RWPE2 (cell line): ENCODE measurements at regions not wholly inside any gene's neighbourhood (a gene's known extent, or its start where the extent isn't known, plus 50 kb on each side); places are given as distances from the start of the nearest gene placed in this dataset.
A peak's percentile ranks its signal among the peaks of the same experiment; 100 is the strongest.

ENCODE experiments used
- ATAC-seq: fragments of 200-7000 bp; cut with Tn5 transposase; 3 replicates; pipeline ENCODE4 v1.9.1; 2021; ENCODE audit warnings: low read depth
- DNase-seq: peaks from one replicate; pipeline ENCODE4 v3.0.0-alpha.2; 2020; ENCODE audit warnings: low spot score
- H3K27ac ChIP-seq: fragments of 450-650 bp; 2 replicates; pipeline ENCODE4 v1.5.1; 2017; ENCODE audit warnings: mild to moderate bottlenecking; ENCODE audit not compliant: poor library complexity, severe bottlenecking
- H3K27me3 ChIP-seq: fragments of 250-450 bp; sonication (Bioruptor Pico); 2 replicates; pipeline ENCODE4 v1.5.1; 2021; ENCODE audit warnings: mild to moderate bottlenecking, moderate library complexity; ENCODE audit not compliant: insufficient read depth, poor library complexity, severe bottlenecking
- H3K36me3 ChIP-seq: fragments of 250-450 bp; sonication (Bioruptor Pico); 2 replicates; pipeline ENCODE4 v1.5.1; 2020; ENCODE audit warnings: low read depth, mild to moderate bottlenecking, moderate library complexity
- H3K4me1 ChIP-seq: fragments of 250-450 bp; sonication (Bioruptor Pico); 2 replicates; pipeline ENCODE4 v1.5.1; 2021; ENCODE audit warnings: mild to moderate bottlenecking, moderate library complexity; ENCODE audit not compliant: insufficient read depth, poor library complexity, severe bottlenecking
- H3K4me3 ChIP-seq: fragments of 250-450 bp; sonication (Bioruptor Pico); 2 replicates; pipeline ENCODE4 v1.5.1; 2021; ENCODE audit warnings: mild to moderate bottlenecking, moderate library complexity; ENCODE audit not compliant: severe bottlenecking
- H3K9me3 ChIP-seq: fragments of 250-450 bp; sonication (Bioruptor Pico); 2 replicates; pipeline ENCODE4 v1.5.1; 2021; ENCODE audit warnings: mild to moderate bottlenecking, moderate library complexity; ENCODE audit not compliant: severe bottlenecking
- TF ChIP-seq, protein P1 (sequence below): fragments of 450-650 bp; IDR thresholded peaks from one replicate; pipeline ENCODE4 v1.5.1; 2017; ENCODE audit warnings: mild to moderate bottlenecking, moderate library complexity; ENCODE audit not compliant: poor library complexity, severe bottlenecking

DNA sequence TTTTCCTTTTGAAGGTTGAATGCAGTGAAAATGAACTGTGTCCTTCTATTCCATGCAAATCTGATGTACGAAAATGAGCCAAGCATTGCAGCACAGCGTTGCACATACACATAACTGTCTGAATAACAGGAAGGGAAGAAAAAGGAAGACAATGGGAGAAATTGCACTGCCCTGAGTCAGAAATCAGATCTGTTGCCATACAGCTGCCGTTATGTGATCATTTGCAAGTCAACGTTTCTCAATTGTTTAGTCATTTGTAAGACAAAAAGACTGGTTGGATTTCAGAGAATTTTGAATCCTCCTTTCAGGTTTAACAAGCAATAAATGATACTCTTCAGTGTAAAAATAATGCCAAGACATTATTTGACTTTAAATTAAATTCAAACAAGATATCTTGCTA, 284.1 kb downstream of the DSEL start:
- DNase-seq (no peak), ATAC-seq (peak; percentile 87)
- TF ChIP-seq, protein P1, sequence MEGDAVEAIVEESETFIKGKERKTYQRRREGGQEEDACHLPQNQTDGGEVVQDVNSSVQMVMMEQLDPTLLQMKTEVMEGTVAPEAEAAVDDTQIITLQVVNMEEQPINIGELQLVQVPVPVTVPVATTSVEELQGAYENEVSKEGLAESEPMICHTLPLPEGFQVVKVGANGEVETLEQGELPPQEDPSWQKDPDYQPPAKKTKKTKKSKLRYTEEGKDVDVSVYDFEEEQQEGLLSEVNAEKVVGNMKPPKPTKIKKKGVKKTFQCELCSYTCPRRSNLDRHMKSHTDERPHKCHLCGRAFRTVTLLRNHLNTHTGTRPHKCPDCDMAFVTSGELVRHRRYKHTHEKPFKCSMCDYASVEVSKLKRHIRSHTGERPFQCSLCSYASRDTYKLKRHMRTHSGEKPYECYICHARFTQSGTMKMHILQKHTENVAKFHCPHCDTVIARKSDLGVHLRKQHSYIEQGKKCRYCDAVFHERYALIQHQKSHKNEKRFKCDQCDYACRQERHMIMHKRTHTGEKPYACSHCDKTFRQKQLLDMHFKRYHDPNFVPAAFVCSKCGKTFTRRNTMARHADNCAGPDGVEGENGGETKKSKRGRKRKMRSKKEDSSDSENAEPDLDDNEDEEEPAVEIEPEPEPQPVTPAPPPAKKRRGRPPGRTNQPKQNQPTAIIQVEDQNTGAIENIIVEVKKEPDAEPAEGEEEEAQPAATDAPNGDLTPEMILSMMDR, result no peak
- H3K36me3 ChIP-seq, result no peaks in the 10 kb centered on the region
- no peak overlapping the region for H3K4me3 ChIP-seq
- peak overlapping the region; percentile 57 for H3K27ac ChIP-seq
- H3K4me1 ChIP-seq, result peaks cover 13% of the 10 kb centered on the region
- H3K27me3 ChIP-seq, result no peaks in the 10 kb centered on the region
- no peaks in the 10 kb centered on the region for H3K9me3 ChIP-seq

DNA sequence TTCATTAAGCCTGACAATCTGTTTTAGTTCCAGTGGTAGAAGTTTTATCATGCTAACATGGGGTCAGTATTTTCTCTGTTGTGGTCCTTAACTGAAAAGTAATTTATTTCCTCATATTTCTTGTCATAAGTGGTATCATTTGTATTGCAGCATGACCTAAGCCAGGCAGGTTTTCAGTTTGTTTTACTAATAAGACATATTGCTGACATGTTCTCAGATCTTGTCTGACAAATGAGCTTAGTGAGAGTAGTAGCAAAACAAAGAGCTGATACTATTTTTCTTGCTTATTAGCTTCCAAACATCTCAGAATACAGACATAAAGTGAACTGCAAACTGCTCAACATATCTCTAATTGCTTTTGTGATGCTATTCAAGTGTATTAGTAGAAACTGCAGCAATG, 293.6 kb downstream of the DSEL start:
- no peak for DNase-seq
- Histone ChIP-seq H3K27ac (no peak overlapping the region), H3K9me3 (no peaks in the 10 kb centered on the region), H3K4me3 (no peak overlapping the region), H3K36me3 (no peaks in the 10 kb centered on the region), H3K27me3 (no peaks in the 10 kb centered on the region), H3K4me1 (no peaks in the 10 kb centered on the region)
- TF ChIP-seq, protein P1, result no peak
- ATAC-seq, result no peak

DNA sequence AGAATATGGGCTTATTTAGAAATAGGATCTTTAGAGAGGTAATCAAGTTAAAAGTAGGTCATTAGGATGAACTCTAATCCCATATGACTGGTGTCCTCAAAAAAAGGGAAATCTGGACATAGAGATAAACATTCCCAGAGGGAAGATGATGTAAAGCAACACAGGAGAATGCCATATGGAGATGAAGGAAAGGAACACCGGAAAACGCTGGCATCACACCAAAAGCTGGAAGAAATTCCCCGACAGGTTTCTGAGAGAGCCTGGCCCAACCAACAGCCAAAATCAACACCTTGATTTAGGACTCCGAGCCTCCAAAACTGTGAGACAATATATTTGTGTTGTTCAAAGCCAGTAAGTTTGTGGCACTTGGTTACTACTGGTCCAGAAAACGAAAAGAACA, 296.7 kb downstream of the DSEL start:
- Histone ChIP-seq H3K9me3 (no peaks in the 10 kb centered on the region), H3K27ac (no peak overlapping the region), H3K4me1 (no peaks in the 10 kb centered on the region), H3K36me3 (no peaks in the 10 kb centered on the region), H3K27me3 (no peaks in the 10 kb centered on the region), H3K4me3 (no peak overlapping the region)
- ATAC-seq, result no peak
- DNase-seq, result no peak
- TF ChIP-seq, protein P1, result no peak

- Histone ChIP-seq H3K4me1 (no peaks in the 10 kb centered on the region), H3K27ac (no peak overlapping the region), H3K4me3 (no peak overlapping the region), H3K9me3 (no peaks in the 10 kb centered on the region), H3K27me3 (no peaks in the 10 kb centered on the region), H3K36me3 (no peaks in the 10 kb centered on the region)
- DNase-seq (no peak), ATAC-seq (no peak)
- TF ChIP-seq, protein P1, result no peak
These were observed 298.0 kb downstream of the DSEL start for GRCh38 chr18:67218556-67218955.

GRCh38 chr18:67217551-67218166, 298.9 kb downstream of the DSEL start:
- Histone ChIP-seq H3K4me3 (no peak overlapping the region), H3K27me3 (no peaks in the 10 kb centered on the region), H3K27ac (no peak overlapping the region), H3K4me1 (no peaks in the 10 kb centered on the region), H3K9me3 (no peaks in the 10 kb centered on the region), H3K36me3 (no peaks in the 10 kb centered on the region)
- DNase-seq, result no peak
- ATAC-seq, result peak; percentile 69
- TF ChIP-seq, protein P1, result peak; percentile 88
